GM12891 (cell line): ENCODE measurements at regions not wholly inside any gene's neighbourhood (a gene's known extent, or its start where the extent isn't known, plus 50 kb on each side); places are given as distances from the start of the nearest gene placed in this dataset.

ENCODE experiments used
- POLR2A ChIP-seq: IDR thresholded peaks from 2 replicates; pipeline ENCODE4 v1.6.1; 2011; ENCODE audit warnings: low read depth, low read length, control low read depth
- SPI1 ChIP-seq: IDR thresholded peaks from 2 replicates; pipeline ENCODE4 v1.6.1; 2011; ENCODE audit warnings: low read depth, low read length, control low read depth

- TF ChIP-seq POLR2A = no peak
- TF ChIP-seq SPI1 = no peak
Measured at GRCh38 chr15:77843546-77843945, 210.8 kb upstream of the LINGO1 start.
